PC-9 (cell line): ENCODE measurements at regions not wholly inside any gene's neighbourhood (a gene's known extent, or its start where the extent isn't known, plus 50 kb on each side); places are given as distances from the start of the nearest gene placed in this dataset.

Experiments
- EZH2 ChIP-seq: fragments of 200-600 bp; sonication (generic); IDR thresholded peaks from 2 replicates; pipeline ENCODE4 v1.8.0; 2017; ENCODE audit warnings: antibody characterized with exemption, low read depth
- TF ChIP-seq, protein P1 (sequence below): fragments of 200-600 bp; sonication (generic); conservative IDR thresholded peaks from 2 replicates; pipeline ENCODE4 v1.6.1; 2017; ENCODE audit warnings: mixed run types, antibody characterized with exemption, mild to moderate bottlenecking, moderate library complexity

- TF ChIP-seq, protein P1, sequence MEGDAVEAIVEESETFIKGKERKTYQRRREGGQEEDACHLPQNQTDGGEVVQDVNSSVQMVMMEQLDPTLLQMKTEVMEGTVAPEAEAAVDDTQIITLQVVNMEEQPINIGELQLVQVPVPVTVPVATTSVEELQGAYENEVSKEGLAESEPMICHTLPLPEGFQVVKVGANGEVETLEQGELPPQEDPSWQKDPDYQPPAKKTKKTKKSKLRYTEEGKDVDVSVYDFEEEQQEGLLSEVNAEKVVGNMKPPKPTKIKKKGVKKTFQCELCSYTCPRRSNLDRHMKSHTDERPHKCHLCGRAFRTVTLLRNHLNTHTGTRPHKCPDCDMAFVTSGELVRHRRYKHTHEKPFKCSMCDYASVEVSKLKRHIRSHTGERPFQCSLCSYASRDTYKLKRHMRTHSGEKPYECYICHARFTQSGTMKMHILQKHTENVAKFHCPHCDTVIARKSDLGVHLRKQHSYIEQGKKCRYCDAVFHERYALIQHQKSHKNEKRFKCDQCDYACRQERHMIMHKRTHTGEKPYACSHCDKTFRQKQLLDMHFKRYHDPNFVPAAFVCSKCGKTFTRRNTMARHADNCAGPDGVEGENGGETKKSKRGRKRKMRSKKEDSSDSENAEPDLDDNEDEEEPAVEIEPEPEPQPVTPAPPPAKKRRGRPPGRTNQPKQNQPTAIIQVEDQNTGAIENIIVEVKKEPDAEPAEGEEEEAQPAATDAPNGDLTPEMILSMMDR = no peak
- TF ChIP-seq EZH2 = no peak
Observed at GRCh38 chr5:74412066-74412465, 228.5 kb downstream of the ENC1 start.
